Sigmoid colon (tissue), 3 donors: ENCODE measurements at regions not wholly inside any gene's neighbourhood (a gene's known extent, or its start where the extent isn't known, plus 50 kb on each side); places are given as distances from the start of the nearest gene placed in this dataset.

ENCODE experiments used
- CTCF ChIP-seq, 4 experiments: fragments of 450-650 bp in 3 of 4; fragments of 200-600 bp in 1 of 4; IDR thresholded peaks; one replicate each; pipeline ENCODE4 v1.5.1; 2016 to 2019; ENCODE audit warnings: antibody characterized with exemption in 4 of 4, mild to moderate bottlenecking in 3 of 4, moderate library complexity in 2 of 4
- POLR2A ChIP-seq, 2 donors: fragments of 450-650 bp; IDR thresholded peaks; one replicate each; pipeline ENCODE4 v1.6.1; 2016; ENCODE audit warnings: antibody characterized with exemption in 2 of 2, mild to moderate bottlenecking in 2 of 2, moderate library complexity in 2 of 2

- TF ChIP-seq POLR2A (IDR thresholded peaks at IDR 0.05) = no peak
- TF ChIP-seq CTCF (IDR thresholded peaks at IDR 0.05) = no peak
These were observed 819.9 kb downstream of the BCL11A start for GRCh38 chr2:59733567-59733930.
